ENCODE measurements at regions not wholly inside any gene's neighbourhood (a gene's known extent, or its start where the extent isn't known, plus 50 kb on each side); places are given as distances from the start of the nearest gene placed in this dataset.

- no peaks in the 10 kb centered on the region for H3K4me1 ChIP-seq
- H3K36me3 ChIP-seq (replicated peaks), result no peaks in the 10 kb centered on the region
- in situ Hi-C loops (cut with MboI; ENCODE audit: low sequenced_read_pairs), result no loop called here
- H3K4me3 ChIP-seq, result no peak overlapping the region
- H3K9me3 ChIP-seq, result no peaks in the 10 kb centered on the region
- DNase-seq (ENCODE audit: low spot score in 2 of 2), result no peak
- 0 out of 2 replicates have a peak, but pooled peaks cover 2% of the 10 kb centered on the region for H3K27me3 ChIP-seq (ENCODE audit: low read depth)
Observed at GRCh38 chr9:16120727-16121126, 567.9 kb downstream of the CCDC171 start.

GRCh38 chr9:16121168-16121567 lies 568.3 kb downstream of the CCDC171 start:
- Histone ChIP-seq H3K4me3 (no peak overlapping the region), H3K27me3 (ENCODE audit: low read depth) (0 out of 2 replicates have a peak, but pooled peaks cover 2% of the 10 kb centered on the region), H3K9me3 (no peaks in the 10 kb centered on the region), H3K4me1 (no peaks in the 10 kb centered on the region), H3K36me3 (replicated peaks) (no peaks in the 10 kb centered on the region)
- DNase-seq (ENCODE audit: low spot score in 2 of 2), result no peak
- in situ Hi-C loops (cut with MboI; ENCODE audit: low sequenced_read_pairs), result no loop called here

GRCh38 chr9:16121601-16122286 lies 568.9 kb downstream of the CCDC171 start:
- no peaks in the 10 kb centered on the region for H3K36me3 ChIP-seq (replicated peaks)
- no peaks in the 10 kb centered on the region for H3K4me1 ChIP-seq
- 0 out of 2 replicates have a peak, but pooled peaks cover 2% of the 10 kb centered on the region for H3K27me3 ChIP-seq (ENCODE audit: low read depth)
- in situ Hi-C loops (cut with MboI; ENCODE audit: low sequenced_read_pairs), result no loop called here
- H3K4me3 ChIP-seq, result no peak overlapping the region
- no peak for DNase-seq (ENCODE audit: low spot score in 2 of 2)
- no peaks in the 10 kb centered on the region for H3K9me3 ChIP-seq

- Histone ChIP-seq H3K36me3 (replicated peaks) (no peaks in the 10 kb centered on the region), H3K4me3 (no peak overlapping the region), H3K9me3 (no peaks in the 10 kb centered on the region), H3K4me1 (no peaks in the 10 kb centered on the region), H3K27me3 (ENCODE audit: low read depth) (no peaks in the 10 kb centered on the region)
- in situ Hi-C loops (cut with MboI; ENCODE audit: low sequenced_read_pairs), result loop anchor here (25.0 kb wide), 1 partner anchor 238 kb away; no protein-coding TSS in a partner anchor
- no peak for DNase-seq (ENCODE audit: low spot score in 2 of 2)
Observed at GRCh38 chr9:16125629-16126028, 572.8 kb downstream of the CCDC171 start.

GRCh38 chr9:16126042-16126441 lies 573.2 kb downstream of the CCDC171 start:
- H3K4me1 ChIP-seq, result no peaks in the 10 kb centered on the region
- no peaks in the 10 kb centered on the region for H3K27me3 ChIP-seq (ENCODE audit: low read depth)
- no peak overlapping the region for H3K4me3 ChIP-seq
- H3K9me3 ChIP-seq, result no peaks in the 10 kb centered on the region
- no peak for DNase-seq (ENCODE audit: low spot score in 2 of 2)
- H3K36me3 ChIP-seq (replicated peaks), result no peaks in the 10 kb centered on the region
- in situ Hi-C loops (cut with MboI; ENCODE audit: low sequenced_read_pairs), result loop anchor here (25.0 kb wide), 1 partner anchor 239 kb away; no protein-coding TSS in a partner anchor

- no peaks in the 10 kb centered on the region for H3K27me3 ChIP-seq (ENCODE audit: low read depth)
- H3K36me3 ChIP-seq (replicated peaks), result no peaks in the 10 kb centered on the region
- H3K4me1 ChIP-seq, result no peaks in the 10 kb centered on the region
- in situ Hi-C loops (cut with MboI; ENCODE audit: low sequenced_read_pairs), result loop anchor here (25.0 kb wide), 1 partner anchor 241 kb away; no protein-coding TSS in a partner anchor
- no peak for DNase-seq (ENCODE audit: low spot score in 2 of 2)
- no peaks in the 10 kb centered on the region for H3K9me3 ChIP-seq
- H3K4me3 ChIP-seq, result no peak overlapping the region
Observed at GRCh38 chr9:16128003-16128402, 575.2 kb downstream of the CCDC171 start.

- Histone ChIP-seq H3K9me3 (no peaks in the 10 kb centered on the region), H3K4me1 (no peaks in the 10 kb centered on the region), H3K4me3 (no peak overlapping the region), H3K27me3 (ENCODE audit: low read depth) (no peaks in the 10 kb centered on the region), H3K36me3 (replicated peaks) (no peaks in the 10 kb centered on the region)
- no peak for DNase-seq (ENCODE audit: low spot score in 2 of 2)
- in situ Hi-C loops (cut with MboI; ENCODE audit: low sequenced_read_pairs), result loop anchor here (25.0 kb wide), 1 partner anchor 244 kb away; no protein-coding TSS in a partner anchor
Observed at GRCh38 chr9:16131264-16131663, 578.4 kb downstream of the CCDC171 start.

- H3K9me3 ChIP-seq, result no peaks in the 10 kb centered on the region
- H3K4me1 ChIP-seq, result no peaks in the 10 kb centered on the region
- H3K36me3 ChIP-seq (replicated peaks), result no peaks in the 10 kb centered on the region
- DNase-seq (ENCODE audit: low spot score in 2 of 2), result no peak
- in situ Hi-C loops (cut with MboI; ENCODE audit: low sequenced_read_pairs), result loop anchor here (25.0 kb wide), 1 partner anchor 245 kb away; no protein-coding TSS in a partner anchor
- H3K4me3 ChIP-seq, result no peak overlapping the region
- no peaks in the 10 kb centered on the region for H3K27me3 ChIP-seq (ENCODE audit: low read depth)
Observed at GRCh38 chr9:16132513-16132912, 579.7 kb downstream of the CCDC171 start.

GRCh38 chr9:16133032-16133431 lies 580.2 kb downstream of the CCDC171 start:
- in situ Hi-C loops (cut with MboI; ENCODE audit: low sequenced_read_pairs), result loop anchor here (25.0 kb wide), 1 partner anchor 246 kb away; no protein-coding TSS in a partner anchor
- Histone ChIP-seq H3K36me3 (replicated peaks) (no peaks in the 10 kb centered on the region), H3K27me3 (ENCODE audit: low read depth) (0 out of 2 replicates have a peak, but pooled peaks cover under 1% of the 10 kb centered on the region), H3K9me3 (no peaks in the 10 kb centered on the region), H3K4me3 (no peak overlapping the region), H3K4me1 (no peaks in the 10 kb centered on the region)
- no peak for DNase-seq (ENCODE audit: low spot score in 2 of 2)

- no peaks in the 10 kb centered on the region for H3K4me1 ChIP-seq
- peak; percentile 59 to 69 for DNase-seq (ENCODE audit: low spot score in 2 of 2)
- in situ Hi-C loops (cut with MboI; ENCODE audit: low sequenced_read_pairs), result loop anchor here (25.0 kb wide), 1 partner anchor 246 kb away; no protein-coding TSS in a partner anchor
- H3K27me3 ChIP-seq (ENCODE audit: low read depth), result 0 out of 2 replicates have a peak, but pooled peaks cover 2% of the 10 kb centered on the region
- H3K4me3 ChIP-seq, result no peak overlapping the region
- H3K36me3 ChIP-seq (replicated peaks), result no peaks in the 10 kb centered on the region
- H3K9me3 ChIP-seq, result no peaks in the 10 kb centered on the region
Observed at GRCh38 chr9:16133556-16134227, 580.8 kb downstream of the CCDC171 start.

GRCh38 chr9:16134351-16134750 lies 581.5 kb downstream of the CCDC171 start:
- no peak for DNase-seq (ENCODE audit: low spot score in 2 of 2)
- no peak overlapping the region for H3K4me3 ChIP-seq
- H3K36me3 ChIP-seq (replicated peaks), result no peaks in the 10 kb centered on the region
- H3K4me1 ChIP-seq, result no peaks in the 10 kb centered on the region
- in situ Hi-C loops (cut with MboI; ENCODE audit: low sequenced_read_pairs), result loop anchor here (25.0 kb wide), 1 partner anchor 247 kb away; no protein-coding TSS in a partner anchor
- 0 out of 2 replicates have a peak, but pooled peaks cover 2% of the 10 kb centered on the region for H3K27me3 ChIP-seq (ENCODE audit: low read depth)
- no peaks in the 10 kb centered on the region for H3K9me3 ChIP-seq

- Histone ChIP-seq H3K9me3 (no peaks in the 10 kb centered on the region), H3K27me3 (ENCODE audit: low read depth) (0 out of 2 replicates have a peak, but pooled peaks cover 2% of the 10 kb centered on the region), H3K36me3 (replicated peaks) (no peaks in the 10 kb centered on the region), H3K4me1 (no peaks in the 10 kb centered on the region), H3K4me3 (no peak overlapping the region)
- in situ Hi-C loops (cut with MboI; ENCODE audit: low sequenced_read_pairs), result loop anchor here (25.0 kb wide), 1 partner anchor 249 kb away; no protein-coding TSS in a partner anchor
- no peak for DNase-seq (ENCODE audit: low spot score in 2 of 2)
Observed at GRCh38 chr9:16135968-16136367, 583.1 kb downstream of the CCDC171 start.

- Histone ChIP-seq H3K36me3 (replicated peaks) (no peaks in the 10 kb centered on the region), H3K4me3 (no peak overlapping the region), H3K27me3 (ENCODE audit: low read depth) (0 out of 2 replicates have a peak, but pooled peaks cover 2% of the 10 kb centered on the region), H3K4me1 (no peaks in the 10 kb centered on the region), H3K9me3 (no peaks in the 10 kb centered on the region)
- DNase-seq (ENCODE audit: low spot score in 2 of 2), result no peak
- in situ Hi-C loops (cut with MboI; ENCODE audit: low sequenced_read_pairs), result loop anchor here (25.0 kb wide), 1 partner anchor 249 kb away; no protein-coding TSS in a partner anchor
Observed at GRCh38 chr9:16136451-16136850, 583.6 kb downstream of the CCDC171 start.
